HCT116 (cell line): ENCODE measurements at regions not wholly inside any gene's neighbourhood (a gene's known extent, or its start where the extent isn't known, plus 50 kb on each side); places are given as distances from the start of the nearest gene placed in this dataset.

Source experiments
- ATAC-seq: fragments of 200-7000 bp; cut with Tn5 transposase; 2 replicates; pipeline ENCODE4 v1.9.1; 2020; ENCODE audit warnings: mild to moderate bottlenecking, moderate library complexity
- BruUV-seq: library from RNA; stranded (reverse); fragments of 400-500 nt; replicated peaks from 2 replicates; lab custom pipeline; 2021; lab: Mats Ljungman, UMichigan
- CTCF ChIA-PET: fragments of 300-600 bp; sonication (Branson Sonifier 250); formaldehyde crosslinking; loops from one replicate; lab custom pipeline; 2021; ENCODE audit warnings: antibody characterized with exemption; lab: Charles Lee
- POLR2A ChIA-PET: fragments of 300-600, 350-600 bp; sonication (Branson Sonifier 250); formaldehyde crosslinking; loops from one replicate; lab custom pipeline; 2021; ENCODE audit warnings: antibody characterized with exemption; lab: Charles Lee
- RAD21 ChIA-PET, 2 experiments: fragments of 300-600 bp; sonication (Branson Sonifier 250); formaldehyde crosslinking; loops; one replicate each; lab custom pipeline; 2023; ENCODE audit warnings: low total read pairs in 2 of 2; ENCODE audit not compliant: uncharacterized antibody in 2 of 2, unreplicated experiment in 2 of 2, low non-redundant PET in 1 of 2; lab: Charles Lee
- DNase-seq: peaks from one replicate; pipeline ENCODE4 v3.0.0-alpha.2; 2010; ENCODE audit warnings: low read depth, low spot score
- H2AFZ ChIP-seq: fragments of 200-600 bp; shearing (Covaris generic), sonication (generic); 2 replicates; pipeline ENCODE4 v1.6.1; 2017; ENCODE audit warnings: low read depth, mixed run types, mixed read lengths, antibody characterized with exemption, low read length; ENCODE audit not compliant: poor library complexity, severe bottlenecking
- H3K27ac ChIP-seq: 2 replicates; pipeline ENCODE4 v1.5.1; 2012; ENCODE audit warnings: low read depth, low read length
- H3K27me3 ChIP-seq: fragments of 200-600 bp; sonication (generic); 2 replicates; pipeline ENCODE4 v1.6.1; 2016; ENCODE audit warnings: mixed run types, low read length, mixed read lengths; ENCODE audit not compliant: insufficient read depth
- H3K36me3 ChIP-seq, 2 experiments: fragments of 200-500 bp in 1 of 2; fragments of 200-600 bp in 1 of 2; sonication (Bioruptor generic) in 1 of 2; sonication (generic) in 1 of 2; 2 replicates each; pipeline versions ENCODE4 v1.5.1 to v1.6.1; 2014 to 2016; ENCODE audit warnings: low read length in 2 of 2, inconsistent platforms in 1 of 2, mixed read lengths in 1 of 2, mixed run types in 1 of 2; ENCODE audit not compliant: insufficient read depth in 2 of 2, control insufficient read depth in 1 of 2
- H3K4me1 ChIP-seq, 2 experiments: fragments of 200-600 bp in 1 of 2; sonication (generic) in 1 of 2; 2 replicates each; pipeline versions ENCODE4 v1.5.1 to v1.6.1; 2012 to 2017; ENCODE audit warnings: low read length in 2 of 2, inconsistent platforms in 1 of 2, mild to moderate bottlenecking in 1 of 2, mixed read lengths in 1 of 2, mixed run types in 1 of 2, moderate library complexity in 1 of 2; ENCODE audit not compliant: insufficient read depth in 2 of 2, control insufficient read depth in 1 of 2
- H3K4me2 ChIP-seq: fragments of 200-600 bp; sonication (generic); 2 replicates; pipeline ENCODE4 v1.6.1; 2017; ENCODE audit warnings: mixed run types, low read length, mixed read lengths
- H3K4me3 ChIP-seq, 2 experiments: fragments of 200-600 bp in 1 of 2; sonication (generic) in 1 of 2; replicated peaks in 1 of 2; 2 replicates each; pipeline ENCODE4 v1.5.1; 2011 to 2016; ENCODE audit warnings: low read length in 2 of 2, control low read depth in 1 of 2, low read depth in 1 of 2, mild to moderate bottlenecking in 1 of 2, mixed read lengths in 1 of 2, mixed run types in 1 of 2
- H3K79me2 ChIP-seq: fragments of 200-600 bp; sonication (generic); 2 replicates; pipeline ENCODE4 v1.6.1; 2017; ENCODE audit warnings: mild to moderate bottlenecking, mixed run types, low read length, moderate library complexity, mixed read lengths; ENCODE audit not compliant: insufficient read depth
- H3K9ac ChIP-seq: fragments of 200-600 bp; sonication (generic); 2 replicates; pipeline ENCODE4 v1.6.1; 2016; ENCODE audit warnings: low read length, mixed read lengths
- H3K9me2 ChIP-seq: fragments of 200-600 bp; sonication (generic), shearing (Covaris generic); 2 replicates; pipeline ENCODE4 v1.6.1; 2017; ENCODE audit warnings: mixed run types, mild to moderate bottlenecking, moderate library complexity; ENCODE audit not compliant: insufficient read depth
- H3K9me3 ChIP-seq, 2 experiments: fragments of 200-500 bp in 1 of 2; fragments of 200-600 bp in 1 of 2; sonication (Bioruptor generic) in 1 of 2; sonication (generic) in 1 of 2; 2 replicates each; pipeline ENCODE4 v1.6.1; 2014 to 2017; ENCODE audit warnings: low read length in 2 of 2, mixed read lengths in 2 of 2, inconsistent platforms in 1 of 2, low read depth in 1 of 2, mild to moderate bottlenecking in 1 of 2, mixed run types in 1 of 2, moderate library complexity in 1 of 2; ENCODE audit not compliant: control insufficient read depth in 1 of 2, insufficient read depth in 1 of 2
- H4K20me1 ChIP-seq: fragments of 200-600 bp; sonication (generic), shearing (Covaris generic); 2 replicates; pipeline ENCODE4 v1.6.1; 2017; ENCODE audit warnings: mixed run types, mild to moderate bottlenecking, moderate library complexity; ENCODE audit not compliant: insufficient read depth
- ATF3 ChIP-seq: IDR thresholded peaks from 2 replicates; pipeline ENCODE4 v1.6.1; 2012
- CBX3 ChIP-seq: IDR thresholded peaks from 2 replicates; pipeline ENCODE4 v1.6.1; 2012; ENCODE audit warnings: low read depth
- CEBPB ChIP-seq: IDR thresholded peaks from 2 replicates; pipeline ENCODE4 v1.6.1; 2012; ENCODE audit warnings: low read depth
- CTCF ChIP-seq, 3 experiments: fragments of 200-600 bp in 1 of 3; sonication (generic) in 1 of 3; IDR thresholded peaks in 2 of 3; conservative IDR thresholded peaks in 1 of 3; 2 replicates each; pipeline ENCODE4 v1.5.1; 2012 to 2017; ENCODE audit warnings: low read depth in 2 of 3, low read length in 2 of 3, antibody characterized with exemption in 1 of 3, borderline replicate concordance in 1 of 3, control low read depth in 1 of 3, mild to moderate bottlenecking in 1 of 3, mixed read lengths in 1 of 3, mixed run types in 1 of 3, moderate library complexity in 1 of 3; ENCODE audit not compliant: insufficient read depth in 1 of 3
- EGR1 ChIP-seq: IDR thresholded peaks from 2 replicates; pipeline ENCODE4 v1.6.1; 2012; ENCODE audit warnings: low read depth
- ELF1 ChIP-seq: IDR thresholded peaks from 2 replicates; pipeline ENCODE4 v1.6.1; 2012; ENCODE audit warnings: low read depth, borderline replicate concordance
- EZH2 ChIP-seq: fragments of 200-600 bp; sonication (generic); IDR thresholded peaks from 2 replicates; pipeline ENCODE4 v1.6.1; 2017; ENCODE audit warnings: antibody characterized with exemption, mixed run types
- FOSL1 ChIP-seq: IDR thresholded peaks from 2 replicates; pipeline ENCODE4 v1.6.1; 2012; ENCODE audit warnings: low read depth
- JUND ChIP-seq: IDR thresholded peaks from 2 replicates; pipeline ENCODE4 v1.6.1; 2012
- MAX ChIP-seq: IDR thresholded peaks from 2 replicates; pipeline ENCODE4 v1.6.1; 2012
- RAD21 ChIP-seq: IDR thresholded peaks from 2 replicates; pipeline ENCODE4 v1.6.1; 2012; ENCODE audit warnings: low read depth, mild to moderate bottlenecking
- REST ChIP-seq: IDR thresholded peaks from 2 replicates; pipeline ENCODE4 v1.6.1; 2012; ENCODE audit warnings: low read depth
- SIN3A ChIP-seq: IDR thresholded peaks from 2 replicates; pipeline ENCODE4 v1.6.1; 2012; ENCODE audit warnings: low read depth
- TCF7L2 ChIP-seq: IDR thresholded peaks from 2 replicates; pipeline ENCODE4 v1.7.0; 2011; ENCODE audit warnings: borderline replicate concordance, inconsistent platforms; ENCODE audit not compliant: insufficient read depth, insufficient read length; ENCODE audit errors: extremely low read depth
- YY1 ChIP-seq: IDR thresholded peaks from 2 replicates; pipeline ENCODE4 v1.6.1; 2011; ENCODE audit warnings: low read length, low read depth, moderate library complexity, mild to moderate bottlenecking; ENCODE audit not compliant: insufficient replicate concordance; ENCODE audit errors: extremely low read depth
- ZBTB33 ChIP-seq: IDR thresholded peaks from 2 replicates; pipeline ENCODE4 v1.6.1; 2011; ENCODE audit warnings: mild to moderate bottlenecking, low read length, moderate library complexity; ENCODE audit not compliant: insufficient replicate concordance; ENCODE audit errors: extremely low read depth
- ZFX ChIP-seq: fragments of 450-650 bp; IDR thresholded peaks from 2 replicates; pipeline ENCODE4 v1.6.1; 2017
- intact Hi-C: fragments of 100-400 bp; cut with micrococcal nuclease; formaldehyde crosslinking; loops from 2 replicates; pipeline ENCODE4 v1.10.0; 2022

GRCh38 chr2:83630351-83630750, 828.7 kb downstream of the SUCLG1 start:
- ChIA-PET CTCF (no interaction called here), POLR2A (no interaction called here), RAD21 (no interaction called here)
- H3K27me3 ChIP-seq = no peaks in the 10 kb centered on the region
- no peak overlapping the region for H3K9ac ChIP-seq
- no TSS peak for BruUV-seq
- no peaks in the 10 kb centered on the region for H3K9me3 ChIP-seq
- no peaks in the 10 kb centered on the region for H3K79me2 ChIP-seq
- H4K20me1 ChIP-seq = no peaks in the 10 kb centered on the region
- intact Hi-C loops = no loop called here
- ATAC-seq (no peak), DNase-seq (no peak)
- no peak overlapping the region for H2AFZ ChIP-seq
- H3K27ac ChIP-seq = no peak overlapping the region
- H3K9me2 ChIP-seq = no peaks in the 10 kb centered on the region
- no peak overlapping the region for H3K4me2 ChIP-seq
- H3K4me1 ChIP-seq = no peaks in the 10 kb centered on the region
- H3K36me3 ChIP-seq = no peaks in the 10 kb centered on the region
- H3K4me3 ChIP-seq = no peak overlapping the region
- TF ChIP-seq ELF1 = no peak
- no peak for TF ChIP-seq CTCF (IDR thresholded peaks at IDR 0.05 in 2 of 3, conservative IDR thresholded peaks at IDR 0.05 in 1 of 3; ENCODE audit: borderline replicate concordance in 1 of 3, insufficient read depth in 1 of 3, low read depth in 2 of 3, low read length in 2 of 3)
- no peak for TF ChIP-seq JUND
- TF ChIP-seq ATF3 = no peak
- no peak for TF ChIP-seq FOSL1
- no peak for TF ChIP-seq YY1
- no peak for TF ChIP-seq SIN3A
- no peak for TF ChIP-seq CEBPB
- TF ChIP-seq TCF7L2 = no peak
- TF ChIP-seq MAX = no peak
- TF ChIP-seq CBX3 = no peak
- TF ChIP-seq RAD21 = no peak
- no peak for TF ChIP-seq EZH2
- TF ChIP-seq REST = no peak
- no peak for TF ChIP-seq ZFX
- no peak for TF ChIP-seq ZBTB33
- no peak for TF ChIP-seq EGR1
- TF ChIP-seq, all 23 proteins: peak for 0
